Gastrocnemius medialis (tissue), 4 donors: ENCODE measurements at regions not wholly inside any gene's neighbourhood (a gene's known extent, or its start where the extent isn't known, plus 50 kb on each side); places are given as distances from the start of the nearest gene placed in this dataset.

Experiments used
- CTCF ChIP-seq, 5 experiments: fragments of 450-650 bp in 3 of 5; fragments of 200-600 bp in 2 of 5; sonication (generic) in 2 of 5; IDR thresholded peaks in 4 of 5; conservative IDR thresholded peaks in 1 of 5; 1 replicate in 4 of 5; 2 replicates in 1 of 5; pipeline ENCODE4 v1.5.1; 2016 to 2019; ENCODE audit warnings: antibody characterized with exemption in 5 of 5, mild to moderate bottlenecking in 3 of 5, moderate library complexity in 3 of 5
- POLR2A ChIP-seq, 2 donors: fragments of 450-650 bp; IDR thresholded peaks; one replicate each; pipeline ENCODE4 v1.6.1; 2017; ENCODE audit warnings: antibody characterized with exemption in 2 of 2, mild to moderate bottlenecking in 2 of 2, moderate library complexity in 2 of 2

- no peak for TF ChIP-seq CTCF (IDR thresholded peaks at IDR 0.05 in 4 of 5, conservative IDR thresholded peaks at IDR 0.05 in 1 of 5)
- TF ChIP-seq POLR2A (IDR thresholded peaks at IDR 0.05) = no peak
Observed at GRCh38 chr11:16460508-16460907, 104.2 kb upstream of the SOX6 start.
